ENCODE measurements at regions not wholly inside any gene's neighbourhood (a gene's known extent, or its start where the extent isn't known, plus 50 kb on each side); places are given as distances from the start of the nearest gene placed in this dataset.

DNA sequence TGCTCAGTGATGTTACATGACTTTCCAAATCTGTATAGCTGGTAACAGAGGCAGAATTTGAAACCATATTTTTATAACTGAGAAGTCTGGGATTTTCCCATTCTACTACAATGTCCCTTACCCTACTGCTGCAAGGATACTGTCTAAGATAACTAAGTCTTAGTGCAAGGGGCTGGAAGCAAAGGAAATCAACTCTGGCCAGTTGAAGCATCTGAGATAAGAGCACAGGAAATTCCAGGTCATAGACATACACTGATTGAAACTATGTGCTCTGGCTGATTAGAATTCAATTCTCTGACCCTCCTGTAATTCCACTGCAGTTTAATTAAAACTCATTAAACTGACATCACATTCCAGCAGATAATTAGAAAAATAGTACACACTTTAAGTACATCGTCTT is 267.7 kb upstream of the C1orf87 start:
- TF ChIP-seq ZFX (IDR thresholded peaks at IDR 0.05; ENCODE audit: borderline replicate concordance): no peak
- TF ChIP-seq, protein P1, sequence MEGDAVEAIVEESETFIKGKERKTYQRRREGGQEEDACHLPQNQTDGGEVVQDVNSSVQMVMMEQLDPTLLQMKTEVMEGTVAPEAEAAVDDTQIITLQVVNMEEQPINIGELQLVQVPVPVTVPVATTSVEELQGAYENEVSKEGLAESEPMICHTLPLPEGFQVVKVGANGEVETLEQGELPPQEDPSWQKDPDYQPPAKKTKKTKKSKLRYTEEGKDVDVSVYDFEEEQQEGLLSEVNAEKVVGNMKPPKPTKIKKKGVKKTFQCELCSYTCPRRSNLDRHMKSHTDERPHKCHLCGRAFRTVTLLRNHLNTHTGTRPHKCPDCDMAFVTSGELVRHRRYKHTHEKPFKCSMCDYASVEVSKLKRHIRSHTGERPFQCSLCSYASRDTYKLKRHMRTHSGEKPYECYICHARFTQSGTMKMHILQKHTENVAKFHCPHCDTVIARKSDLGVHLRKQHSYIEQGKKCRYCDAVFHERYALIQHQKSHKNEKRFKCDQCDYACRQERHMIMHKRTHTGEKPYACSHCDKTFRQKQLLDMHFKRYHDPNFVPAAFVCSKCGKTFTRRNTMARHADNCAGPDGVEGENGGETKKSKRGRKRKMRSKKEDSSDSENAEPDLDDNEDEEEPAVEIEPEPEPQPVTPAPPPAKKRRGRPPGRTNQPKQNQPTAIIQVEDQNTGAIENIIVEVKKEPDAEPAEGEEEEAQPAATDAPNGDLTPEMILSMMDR (IDR thresholded peaks at IDR 0.05): no peak
